Loucy (cell line): ENCODE measurements at regions not wholly inside any gene's neighbourhood (a gene's known extent, or its start where the extent isn't known, plus 50 kb on each side); places are given as distances from the start of the nearest gene placed in this dataset.

Experiments
- CTCF ChIP-seq: fragments of 200-600 bp; sonication (generic); conservative IDR thresholded peaks from 2 replicates; pipeline ENCODE4 v1.5.1; 2014; ENCODE audit warnings: mild to moderate bottlenecking, antibody characterized with exemption, low read length
- EZH2phosphoT487 ChIP-seq: fragments of 200-600 bp; IDR thresholded peaks from 2 replicates; pipeline ENCODE4 v1.6.1; 2018; ENCODE audit warnings: antibody characterized with exemption, mild to moderate bottlenecking, moderate library complexity, borderline replicate concordance

DNA sequence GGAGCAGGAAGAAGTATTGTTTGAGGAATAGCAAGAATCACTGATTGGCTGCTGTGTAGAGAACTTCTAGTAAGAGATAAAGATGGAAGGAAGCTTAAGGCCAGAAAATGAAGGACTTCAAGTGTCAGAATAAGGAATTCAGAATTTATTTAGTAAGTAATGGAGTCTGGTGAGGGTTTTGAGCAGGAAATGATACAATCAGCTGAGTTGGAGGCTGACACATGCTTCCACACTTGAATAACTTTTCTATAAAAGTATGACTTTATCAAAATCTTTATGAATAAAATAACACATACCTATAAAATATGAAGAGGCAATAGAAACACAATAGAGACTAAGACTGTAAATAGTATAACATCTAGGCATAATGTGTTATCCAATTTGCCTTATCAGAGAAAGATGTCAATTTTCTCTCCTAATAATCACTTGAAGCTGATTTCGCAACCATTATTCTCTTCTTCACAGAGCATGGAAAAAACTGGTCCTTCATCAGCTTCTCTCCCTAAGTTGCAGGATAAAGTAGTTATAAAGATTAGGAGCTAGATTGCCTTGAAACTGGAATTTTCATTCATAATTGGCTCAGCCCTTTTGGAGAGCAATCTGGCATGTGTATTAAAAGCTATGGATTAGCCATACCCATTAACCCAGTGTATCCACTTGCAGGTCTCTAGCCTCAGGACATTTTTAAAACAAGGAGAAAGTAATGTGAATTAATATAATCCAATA, 143.4 kb downstream of the ZNF608 start:
- TF ChIP-seq CTCF (no peak), EZH2phosphoT487 (no peak)
